Muscle of leg (tissue), 3 donors: ENCODE measurements at regions not wholly inside any gene's neighbourhood (a gene's known extent, or its start where the extent isn't known, plus 50 kb on each side); places are given as distances from the start of the nearest gene placed in this dataset.

Experiments used
- DNase-seq: peaks from one replicate; pipeline ENCODE4 v3.0.0; 2013
- H3K27ac ChIP-seq: one replicate; pipeline ENCODE4 v1.5.1; 2013; ENCODE audit warnings: mild to moderate bottlenecking, low read length, control low read depth
- H3K27me3 ChIP-seq: one replicate; pipeline ENCODE4 v1.6.1; 2013; ENCODE audit warnings: low read length; ENCODE audit not compliant: control insufficient read depth, insufficient read depth
- H3K36me3 ChIP-seq: one replicate; pipeline ENCODE4 v1.6.1; 2013; ENCODE audit warnings: low read length; ENCODE audit not compliant: control insufficient read depth, insufficient read depth
- H3K4me1 ChIP-seq: one replicate; pipeline ENCODE4 v1.6.1; 2013; ENCODE audit warnings: low read length; ENCODE audit not compliant: control insufficient read depth, insufficient read depth
- H3K4me3 ChIP-seq: one replicate; pipeline ENCODE4 v1.5.1; 2013; ENCODE audit warnings: low read length, control low read depth
- H3K9me3 ChIP-seq: replicated peaks from 2 replicates; pipeline ENCODE4 v1.6.1; 2013; ENCODE audit warnings: low read depth, low read length; ENCODE audit not compliant: control insufficient read depth
- WGBS: methylation state at CpG from one replicate; pipeline ENCODE4 v1.1.5; 2013; ENCODE audit warnings: missing lambda C conversion rate; ENCODE audit not compliant: insufficient coverage; 5-methylcytosine and 5-hydroxymethylcytosine counted together

DNA sequence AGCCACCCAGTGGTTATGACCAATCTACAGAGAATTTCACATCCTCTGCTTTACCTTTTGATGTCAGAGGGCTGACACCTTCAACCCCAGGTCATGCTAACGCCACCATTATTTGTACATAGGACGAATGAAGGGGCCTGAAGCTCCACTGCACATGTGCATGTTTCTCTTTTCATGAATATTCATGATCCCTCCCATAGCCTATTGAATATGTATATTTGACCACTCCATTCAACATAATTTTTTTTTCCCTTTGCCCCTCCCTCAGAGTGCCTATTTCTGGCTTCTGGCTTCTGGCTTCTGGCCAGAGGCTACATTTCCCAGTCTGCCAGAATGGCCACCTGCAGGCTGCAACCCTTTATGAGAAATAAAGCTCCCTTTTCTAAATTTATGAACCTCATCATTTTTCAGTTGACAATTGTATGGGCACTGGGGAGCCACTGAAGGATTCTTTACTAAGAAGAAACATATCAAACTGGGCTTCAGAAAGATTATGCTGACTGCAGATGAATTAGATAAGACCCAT is 406.7 kb downstream of the SIPA1L2 start:
- H3K9me3 ChIP-seq, result no peaks in the 10 kb centered on the region
- DNase-seq, result no peak
- WGBS, result no CpG with 5 or more reads among the region's 2 CpGs
- no peak overlapping the region for H3K27ac ChIP-seq
- H3K36me3 ChIP-seq, result no peaks in the 10 kb centered on the region
- H3K4me1 ChIP-seq, result no peaks in the 10 kb centered on the region
- H3K4me3 ChIP-seq, result no peak overlapping the region
- no peaks in the 10 kb centered on the region for H3K27me3 ChIP-seq

DNA sequence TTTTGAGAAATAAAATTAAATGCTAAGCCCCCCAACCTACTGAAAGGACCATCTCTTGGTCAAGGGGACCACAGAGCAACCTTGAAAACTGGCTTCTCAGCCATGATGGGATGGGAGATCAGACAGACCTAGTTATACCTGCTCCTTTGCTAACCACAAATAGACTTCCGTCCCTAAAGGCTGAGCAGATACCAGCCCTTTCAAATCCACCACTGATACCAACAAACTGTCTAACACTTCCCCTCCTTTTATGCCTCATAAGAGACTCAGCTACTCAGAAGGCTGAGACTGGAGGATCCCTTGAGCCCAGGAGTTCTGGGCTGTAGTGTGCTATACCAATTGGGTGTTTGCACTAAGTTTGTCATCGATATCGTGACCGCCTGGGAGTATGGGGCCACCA is 407.3 kb downstream of the SIPA1L2 start:
- no peak for DNase-seq
- WGBS, result 100% methylated on average over 3 of the region's 4 CpGs

DNA sequence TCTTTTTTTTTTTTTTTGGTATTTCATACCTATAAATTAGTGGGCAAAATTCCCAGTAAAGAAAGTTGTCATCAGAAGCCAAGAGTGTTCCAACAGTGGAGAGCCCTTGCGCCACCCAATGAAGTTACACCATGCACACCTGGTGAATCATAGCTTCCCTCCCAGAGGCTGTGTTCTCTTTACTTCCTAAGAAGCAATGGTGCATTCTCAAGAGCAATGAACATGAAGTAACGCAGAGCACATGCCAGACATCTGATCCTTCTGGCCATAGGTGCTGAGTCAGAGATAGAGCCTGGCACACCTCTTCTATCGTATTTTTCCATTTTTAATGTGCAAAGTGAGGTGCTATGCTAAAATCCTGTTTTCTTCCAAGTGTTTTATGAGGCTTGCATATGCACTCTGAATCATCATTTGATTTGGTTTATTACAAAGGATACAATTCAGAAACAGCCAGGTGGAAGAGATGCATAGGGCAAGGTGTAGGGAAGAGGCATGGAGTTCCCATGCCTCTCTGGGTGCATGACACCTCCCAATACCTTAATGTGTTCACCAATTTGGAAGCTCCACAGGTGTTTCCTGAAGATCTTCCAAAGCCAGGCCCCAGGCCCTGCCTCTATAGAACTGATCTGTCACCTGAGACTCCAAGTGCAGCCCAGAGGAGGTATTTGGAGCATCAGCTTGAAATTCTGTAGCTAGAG is 408.0 kb downstream of the SIPA1L2 start:
- H3K4me1 ChIP-seq, result no peaks in the 10 kb centered on the region
- no CpG with 5 or more reads among the region's 3 CpGs for WGBS

More for the DNA sequence above, 407.3 kb downstream of the SIPA1L2 start:
- Histone ChIP-seq H3K27me3 (no peaks in the 10 kb centered on the region), H3K27ac (no peak overlapping the region), H3K4me3 (no peak overlapping the region), H3K36me3 (no peaks in the 10 kb centered on the region), H3K9me3 (no peaks in the 10 kb centered on the region), H3K4me1 (no peaks in the 10 kb centered on the region)

DNA sequence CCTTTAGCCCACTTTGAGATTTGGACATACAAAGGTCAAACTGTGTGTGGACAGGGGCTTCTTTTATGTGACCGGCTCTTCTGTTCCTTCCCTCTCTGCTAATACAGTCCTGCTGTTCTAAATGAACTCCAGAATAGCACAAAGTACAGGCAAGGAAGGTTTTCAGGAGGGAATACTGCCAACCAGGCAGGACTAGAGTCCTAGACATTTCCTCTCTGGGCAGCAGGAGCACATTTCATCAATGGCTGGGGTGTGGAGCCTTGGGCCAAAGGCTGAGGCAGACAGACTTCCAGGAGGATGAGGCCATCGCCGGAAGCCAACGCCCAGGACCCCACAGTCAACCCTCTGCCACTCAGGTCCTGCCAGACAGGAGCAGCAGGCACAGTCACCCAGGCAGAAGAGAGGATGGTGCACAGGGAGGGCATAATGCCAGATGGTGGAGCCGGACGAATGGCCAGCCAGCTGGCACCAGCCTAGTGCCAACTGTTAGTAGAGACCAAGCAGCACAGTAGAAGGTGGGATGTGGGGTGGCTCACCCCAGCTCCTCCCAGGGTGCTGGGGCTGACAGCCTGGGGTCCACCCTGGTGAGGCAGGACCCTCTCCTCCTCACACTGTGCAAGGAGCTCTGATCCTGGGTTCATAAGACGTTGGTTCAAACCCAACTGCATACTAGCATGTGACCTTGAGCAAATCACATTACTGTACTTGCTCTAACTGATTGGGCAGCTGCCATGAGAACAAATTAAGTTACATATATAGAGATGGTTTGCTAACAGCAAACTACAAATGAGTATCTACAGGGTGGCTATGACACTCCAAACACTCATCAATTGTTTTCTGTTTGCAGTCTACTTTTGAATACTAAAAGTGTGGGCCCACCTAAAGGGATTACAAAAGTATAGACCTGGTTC is 410.7 kb downstream of the SIPA1L2 start:
- peak; percentile 42 for DNase-seq
- no peak overlapping the region for H3K4me3 ChIP-seq
- H3K27ac ChIP-seq, result no peak overlapping the region
- no peaks in the 10 kb centered on the region for H3K36me3 ChIP-seq
- 70% methylated on average over 2 of the region's 7 CpGs for WGBS
- no peaks in the 10 kb centered on the region for H3K27me3 ChIP-seq
- H3K9me3 ChIP-seq, result no peaks in the 10 kb centered on the region
- no peaks in the 10 kb centered on the region for H3K4me1 ChIP-seq

More for the DNA sequence above, 408.0 kb downstream of the SIPA1L2 start:
- DNase-seq, result no peak
- Histone ChIP-seq H3K36me3 (no peaks in the 10 kb centered on the region), H3K4me3 (no peak overlapping the region), H3K27ac (no peak overlapping the region), H3K27me3 (no peaks in the 10 kb centered on the region), H3K9me3 (no peaks in the 10 kb centered on the region)

DNA sequence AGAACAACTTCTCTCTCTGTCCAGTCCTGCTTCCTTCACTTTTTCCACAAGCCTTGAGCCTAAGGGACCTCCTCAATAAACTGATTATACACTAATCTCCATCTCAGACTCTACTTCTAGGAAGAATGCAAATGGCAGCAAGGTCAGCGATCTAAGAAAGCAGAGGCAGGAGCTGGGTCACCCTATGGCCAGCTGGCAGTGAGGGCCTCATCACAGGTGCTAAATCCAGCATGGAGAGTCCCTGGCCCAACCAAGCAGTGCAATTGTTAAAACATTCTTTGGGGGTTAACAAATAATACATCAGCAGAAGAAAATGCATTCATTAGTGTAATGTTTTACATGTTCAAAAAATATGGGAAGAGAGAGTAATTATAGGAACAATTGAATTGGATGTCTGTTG is 416.0 kb downstream of the SIPA1L2 start:
- no peaks in the 10 kb centered on the region for H3K9me3 ChIP-seq
- no peak overlapping the region for H3K4me3 ChIP-seq
- 50% methylated on average over 1 of the region's 1 CpG for WGBS
- no peak overlapping the region for H3K27ac ChIP-seq
- no peaks in the 10 kb centered on the region for H3K4me1 ChIP-seq
- no peak for DNase-seq
- no peaks in the 10 kb centered on the region for H3K36me3 ChIP-seq
- no peaks in the 10 kb centered on the region for H3K27me3 ChIP-seq

DNA sequence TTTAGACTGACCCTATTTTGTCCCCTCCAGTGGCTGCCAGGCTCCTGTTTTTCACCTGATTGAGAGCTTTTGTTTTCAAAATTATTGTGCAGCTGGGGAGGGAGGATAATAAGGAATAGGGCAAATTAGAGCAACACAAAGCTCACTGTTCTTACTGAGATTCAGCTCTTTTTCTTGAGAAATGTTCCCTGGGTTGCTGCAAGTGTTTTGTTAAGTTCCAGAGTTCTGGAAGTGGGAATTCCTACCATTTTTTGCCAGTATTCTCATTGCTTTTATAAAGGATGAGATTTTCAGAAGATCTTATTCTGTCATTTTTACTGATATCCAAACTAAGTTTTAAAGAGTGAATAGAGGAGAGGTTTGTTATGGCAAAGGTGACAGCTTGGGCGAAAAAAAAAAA is 417.7 kb downstream of the SIPA1L2 start:
- H3K27ac ChIP-seq, result no peak overlapping the region
- H3K9me3 ChIP-seq, result no peaks in the 10 kb centered on the region
- no peak overlapping the region for H3K4me3 ChIP-seq
- WGBS, result 83% methylated on average over 1 of the region's 1 CpG
- DNase-seq, result no peak
- no peaks in the 10 kb centered on the region for H3K27me3 ChIP-seq
- no peaks in the 10 kb centered on the region for H3K4me1 ChIP-seq
- no peaks in the 10 kb centered on the region for H3K36me3 ChIP-seq

DNA sequence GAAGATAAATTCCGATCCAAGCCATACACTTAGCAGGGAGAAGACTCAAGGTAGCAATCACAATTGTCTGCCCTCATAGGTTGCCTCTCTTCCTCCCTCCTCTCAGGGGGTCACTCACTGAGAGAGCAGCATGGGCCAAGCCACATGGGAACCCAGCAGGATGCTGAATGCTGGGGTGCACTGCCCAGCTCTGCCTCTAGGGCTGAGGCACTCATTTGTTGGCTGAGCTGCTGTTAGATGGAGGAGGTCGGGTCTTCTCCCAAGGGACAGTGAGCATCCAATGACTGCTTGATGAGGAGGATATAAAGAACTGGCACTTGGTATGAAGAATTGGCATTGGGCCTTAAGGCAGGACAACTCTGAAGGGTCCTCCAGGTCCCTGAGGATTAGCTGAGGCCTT is 418.8 kb downstream of the SIPA1L2 start:
- WGBS, result 89% methylated on average over 2 of the region's 2 CpGs
- Histone ChIP-seq H3K27ac (no peak overlapping the region), H3K36me3 (no peaks in the 10 kb centered on the region), H3K9me3 (no peaks in the 10 kb centered on the region), H3K4me3 (no peak overlapping the region), H3K27me3 (no peaks in the 10 kb centered on the region), H3K4me1 (no peaks in the 10 kb centered on the region)
- DNase-seq, result no peak

DNA sequence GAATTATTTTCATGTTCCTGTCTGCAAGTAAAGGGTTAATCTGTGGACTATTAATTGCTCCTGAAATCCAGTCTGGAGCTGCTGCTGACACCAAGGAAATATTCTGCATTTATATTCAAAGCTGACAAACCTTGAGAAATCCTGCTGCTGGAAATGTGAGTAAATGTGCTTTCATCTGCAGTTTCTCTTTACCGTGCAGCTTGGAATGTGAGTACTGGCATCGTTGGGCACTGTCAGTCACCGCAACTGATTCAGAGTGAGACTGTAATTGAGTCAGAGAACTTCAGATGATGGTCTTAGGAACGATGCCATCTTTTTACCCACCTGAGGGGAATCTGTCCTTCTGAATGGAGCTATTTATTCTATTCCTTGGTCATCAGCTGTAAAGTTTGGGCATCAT is 420.6 kb downstream of the SIPA1L2 start:
- Histone ChIP-seq H3K9me3 (no peaks in the 10 kb centered on the region), H3K27ac (no peak overlapping the region), H3K27me3 (no peaks in the 10 kb centered on the region), H3K4me3 (no peak overlapping the region), H3K36me3 (no peaks in the 10 kb centered on the region), H3K4me1 (no peaks in the 10 kb centered on the region)
- whole genome bisulfite sequencing, result 55% methylated on average over 2 of the region's 4 CpGs
- DNase-seq, result no peak

DNA sequence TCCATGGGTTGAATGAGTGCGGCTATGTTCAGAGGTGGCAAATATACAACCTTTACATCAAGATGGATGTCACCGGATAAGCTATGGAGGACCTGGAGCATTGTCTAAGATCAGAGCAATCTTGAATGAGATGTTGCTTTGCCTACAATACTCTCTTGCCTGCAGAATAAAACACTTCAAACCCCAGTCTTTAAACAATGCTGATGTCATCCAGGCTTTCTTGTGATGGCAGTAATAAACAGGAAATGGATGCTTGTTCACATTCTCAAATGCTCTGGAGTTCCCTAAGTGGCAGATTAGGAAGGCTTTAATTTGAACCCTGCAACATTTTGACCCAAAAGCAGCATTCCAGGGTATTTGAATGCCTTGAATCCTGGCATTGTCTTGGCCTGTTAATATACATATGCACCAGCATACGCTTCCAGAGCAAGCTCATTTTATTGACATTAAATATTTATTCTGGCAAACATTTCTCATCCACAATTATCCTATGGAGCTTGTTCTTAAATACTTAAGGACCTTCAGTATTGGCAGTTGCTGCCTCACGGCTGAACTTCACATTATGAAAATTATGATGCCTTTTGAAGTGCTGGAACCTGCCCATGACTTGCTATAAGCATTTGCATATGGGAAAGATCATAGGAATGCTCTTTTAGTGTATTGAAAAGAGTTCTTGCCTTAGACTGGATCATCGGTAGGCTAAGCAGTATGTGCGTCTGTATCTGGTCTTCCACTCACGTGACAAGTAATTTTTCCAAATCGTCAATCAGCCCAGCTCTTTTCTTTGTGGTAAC is 422.7 kb downstream of the SIPA1L2 start:
- no peak overlapping the region for H3K4me3 ChIP-seq
- WGBS, result 74% methylated on average over 5 of the region's 8 CpGs
- DNase-seq, result no peak

DNA sequence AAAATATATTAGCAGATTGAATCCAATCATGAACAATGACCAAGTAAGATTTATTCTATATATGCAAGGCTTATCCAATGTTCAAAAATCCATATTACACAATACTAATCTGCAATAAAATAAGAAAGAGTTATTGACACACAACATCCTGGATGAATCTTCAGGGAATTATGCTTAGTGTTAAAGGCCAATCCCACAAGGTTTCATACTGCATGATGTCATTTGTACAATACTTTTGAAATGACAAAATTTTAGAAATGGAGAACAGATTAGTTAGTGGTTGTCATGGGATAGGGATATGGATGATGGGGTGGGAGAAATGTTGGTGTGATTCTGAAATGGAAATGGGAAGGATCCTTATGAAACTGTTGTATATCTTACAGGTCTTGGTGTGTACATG is 425.7 kb downstream of the SIPA1L2 start:
- no peaks in the 10 kb centered on the region for H3K36me3 ChIP-seq
- H3K27me3 ChIP-seq, result no peaks in the 10 kb centered on the region
- DNase-seq, result no peak
- H3K9me3 ChIP-seq, result peaks cover 13% of the 10 kb centered on the region
- no peak overlapping the region for H3K4me3 ChIP-seq
- H3K4me1 ChIP-seq, result no peaks in the 10 kb centered on the region
- H3K27ac ChIP-seq, result no peak overlapping the region

More for the DNA sequence above, 422.7 kb downstream of the SIPA1L2 start:
- H3K27me3 ChIP-seq, result no peaks in the 10 kb centered on the region
- H3K36me3 ChIP-seq, result no peaks in the 10 kb centered on the region
- peaks cover 5% of the 10 kb centered on the region for H3K9me3 ChIP-seq
- no peaks in the 10 kb centered on the region for H3K4me1 ChIP-seq
- no peak overlapping the region for H3K27ac ChIP-seq
